ENCODE measurements at regions not wholly inside any gene's neighbourhood (a gene's known extent, or its start where the extent isn't known, plus 50 kb on each side); places are given as distances from the start of the nearest gene placed in this dataset.

- Histone ChIP-seq H3K27ac (ENCODE audit: insufficient read depth, low read length) (no peak overlapping the region), H3K4me2 (ENCODE audit: low read depth, low read length) (no peak overlapping the region), H3K79me1 (ENCODE audit: low read depth in 1 of 2, low read length in 2 of 2) (no peaks in the 10 kb centered on the region), H2BK15ac (ENCODE audit: low read depth, low read length) (no peak overlapping the region), H2AFZ (replicated peaks; ENCODE audit: low read length, poor library complexity) (no peak overlapping the region), H2AK5ac (ENCODE audit: low read depth, low read length) (no peak overlapping the region), H3K4me3 (ENCODE audit: insufficient read depth, low read depth, low read length) (no peak overlapping the region), H3K9me1 (ENCODE audit: insufficient read depth, low read length) (no peaks in the 10 kb centered on the region), H4K20me1 (ENCODE audit: insufficient read depth, low read length) (no peaks in the 10 kb centered on the region), H2BK120ac (ENCODE audit: low read depth, low read length) (no peak overlapping the region), H3K4me1 (ENCODE audit: control insufficient read depth, insufficient read depth, low read length) (no peaks in the 10 kb centered on the region), H3K27me3 (ENCODE audit: control insufficient read depth, insufficient read depth, low read length) (no peaks in the 10 kb centered on the region), H3K4ac (ENCODE audit: low read depth, low read length) (no peak overlapping the region), H3K23ac (ENCODE audit: low read depth, low read length) (no peak overlapping the region), H3K36me3 (ENCODE audit: control insufficient read depth, insufficient read depth, low read length) (no peaks in the 10 kb centered on the region), H2BK5ac (ENCODE audit: low read depth, low read length, poor library complexity, severe bottlenecking) (no peak overlapping the region), H3K14ac (replicated peaks; ENCODE audit: low read depth, low read length) (no peak overlapping the region), H2BK20ac (ENCODE audit: low read depth, low read length) (no peak overlapping the region), H3K9ac (ENCODE audit: low read depth, low read length) (no peak overlapping the region), H4K91ac (ENCODE audit: insufficient read depth, low read depth, low read length) (no peak overlapping the region), H4K5ac (ENCODE audit: low read depth, low read length) (no peak overlapping the region), H4K8ac (ENCODE audit: low read depth in 2 of 2, low read length in 2 of 2) (no peak overlapping the region), H3K56ac (ENCODE audit: extremely low read depth, insufficient read depth, low read length) (no peak overlapping the region), H2AK9ac (replicated peaks; ENCODE audit: low read depth, low read length, poor library complexity) (no peak overlapping the region), H3K9me3 (ENCODE audit: control insufficient read depth, insufficient read depth, low read length) (no peaks in the 10 kb centered on the region), H3K18ac (ENCODE audit: low read depth, low read length) (no peak overlapping the region)
- DNase-seq (no peak), ATAC-seq (ENCODE audit: low read depth) (no peak)
- ChIA-PET POLR2A (ENCODE audit: unreplicated experiment) (no interaction called here), CTCF (interaction anchor here (0.6 to 1.1 kb wide), 2 partner anchors 20 to 225 kb away, joined by 3 to 4 read pairs; no protein-coding TSS in a partner anchor)
- in situ Hi-C loops (cut with MboI; ENCODE audit: low sequenced_read_pairs) (no loop called here), intact Hi-C loops (cut with micrococcal nuclease) (no loop called here), dilution Hi-C loops (cut with HindIII; ENCODE audit: low sequenced_read_pairs, unreplicated experiment) (no loop called here)
- TF ChIP-seq MAFK (IDR thresholded peaks at IDR 0.05; ENCODE audit: low read depth, low read length) (peak; percentile 69), RFX5 (IDR thresholded peaks at IDR 0.05; ENCODE audit: low read depth, low read length) (no peak)
- BruUV-seq (replicated peaks): no TSS peak
- 60% methylated on average over 2 of the region's 4 CpGs; no CpG with 5 or more reads in 1 of the 2 experiments for WGBS, 2 experiments (ENCODE audit: extremely low coverage in 2 of 2, insufficient read length in 1 of 2)
These were observed 441.2 kb upstream of the ESRRG start for GRCh38 chr1:217164403-217164802.

All from IMR-90 (cell line).